ENCODE measurements at regions not wholly inside any gene's neighbourhood (a gene's known extent, or its start where the extent isn't known, plus 50 kb on each side); places are given as distances from the start of the nearest gene placed in this dataset.

GRCh38 chr6:11414176-11414963 lies 123.2 kb upstream of the TMEM170B start:
- no peak for TF ChIP-seq CTCF (IDR thresholded peaks at IDR 0.05; ENCODE audit: insufficient read depth, low read length, poor library complexity, severe bottlenecking)
- no peak for TF ChIP-seq EZH2phosphoT487 (conservative IDR thresholded peaks at IDR 0.05; ENCODE audit: low read length)

Data from SU-DHL-6 (cell line).